ENCODE measurements at regions not wholly inside any gene's neighbourhood (a gene's known extent, or its start where the extent isn't known, plus 50 kb on each side); places are given as distances from the start of the nearest gene placed in this dataset.

GRCh38 chr13:111984349-111984748 lies 82.6 kb upstream of the SOX1 start:
- TF ChIP-seq EZH2 (IDR thresholded peaks at IDR 0.05; ENCODE audit: borderline replicate concordance, insufficient read depth, low read depth, low read length, poor library complexity, severe bottlenecking), result no peak
- TF ChIP-seq CTCF (IDR thresholded peaks at IDR 0.05), result no peak
- ATAC-seq (ENCODE audit: low read depth), result no peak
- Histone ChIP-seq H3K27ac (ENCODE audit: low read length in 2 of 2) (no peak overlapping the region), H3K27me3 (replicated peaks in 1 of 4; ENCODE audit: control extremely low read depth in 1 of 4, control insufficient read depth in 3 of 4, insufficient read depth in 4 of 4, low read length in 3 of 4) (peaks cover 0 to 3% (median 0%) of the 10 kb centered on the region in 4 experiments), H3K4me2 (replicated peaks; ENCODE audit: low read depth, low read length, poor library complexity, severe bottlenecking) (no peak overlapping the region), H2AFZ (ENCODE audit: insufficient read depth, low read depth, low read length, poor library complexity, severe bottlenecking) (no peak overlapping the region), H4K20me1 (ENCODE audit: control insufficient read depth, insufficient read depth, low read length, poor library complexity, severe bottlenecking) (no peaks in the 10 kb centered on the region), H3K36me3 (replicated peaks in 1 of 2; ENCODE audit: control extremely low read depth in 1 of 2, control insufficient read depth in 1 of 2, extremely low read depth in 1 of 2, insufficient read depth in 2 of 2, low read length in 1 of 2) (no peaks in the 10 kb centered on the region), H3K4me3 (ENCODE audit: control extremely low read depth in 1 of 5, extremely low read depth in 1 of 5, insufficient read depth in 1 of 5, low read depth in 2 of 5, low read length in 4 of 5) (no peak overlapping the region), H3K4me1 (ENCODE audit: control insufficient read depth in 2 of 2, insufficient read depth in 2 of 2, low read length in 2 of 2) (no peaks in the 10 kb centered on the region), H3K9me3 (ENCODE audit: control extremely low read depth in 1 of 3, control insufficient read depth in 2 of 3, insufficient read depth in 1 of 3, low read length in 2 of 3) (peaks cover 0 to 10% (median 0%) of the 10 kb centered on the region in 3 donors), H3K79me2 (ENCODE audit: control insufficient read depth, insufficient read depth, low read length) (no peaks in the 10 kb centered on the region), H3K9ac (ENCODE audit: low read length) (no peak overlapping the region)
- CTCF ChIA-PET, result no interaction called here
- no peaks in the 10 kb centered on the region for H3K27me3 Mint-ChIP-seq
- no peak for DNase-seq
- H3K4me3 Mint-ChIP-seq, result no peak overlapping the region
- H3K27ac Mint-ChIP-seq, result no peak overlapping the region
- H3K4me1 Mint-ChIP-seq, result no peaks in the 10 kb centered on the region
- WGBS (ENCODE audit: insufficient coverage), result no CpG with 5 or more reads among the region's 1 CpG
- intact Hi-C loops (cut with micrococcal nuclease), result no loop called here
- POLR2A ChIA-PET, result no interaction called here
- H3K9me3 Mint-ChIP-seq (ENCODE audit: insufficient read depth), result peaks cover 6% of the 10 kb centered on the region

GRCh38 chr13:111990362-111990761 lies 76.6 kb upstream of the SOX1 start:
- CTCF ChIA-PET, result no interaction called here
- POLR2A ChIA-PET, result no interaction called here
- H3K9me3 Mint-ChIP-seq (ENCODE audit: insufficient read depth), result peaks cover 11% of the 10 kb centered on the region

More at GRCh38 chr13:111990362-111990761, 76.6 kb upstream of the SOX1 start:
- no peaks in the 10 kb centered on the region for H3K4me1 Mint-ChIP-seq
- intact Hi-C loops (cut with micrococcal nuclease), result no loop called here
- WGBS (ENCODE audit: insufficient coverage), result 88% methylated on average over 1 of the region's 1 CpG
- Histone ChIP-seq H3K79me2 (ENCODE audit: control insufficient read depth, insufficient read depth, low read length) (no peaks in the 10 kb centered on the region), H3K4me2 (replicated peaks; ENCODE audit: low read depth, low read length, poor library complexity, severe bottlenecking) (no peak overlapping the region), H3K9me3 (ENCODE audit: control extremely low read depth in 1 of 3, control insufficient read depth in 2 of 3, insufficient read depth in 1 of 3, low read length in 2 of 3) (peaks cover 0 to 9% (median 9%) of the 10 kb centered on the region in 3 donors), H2AFZ (ENCODE audit: insufficient read depth, low read depth, low read length, poor library complexity, severe bottlenecking) (no peak overlapping the region), H4K20me1 (ENCODE audit: control insufficient read depth, insufficient read depth, low read length, poor library complexity, severe bottlenecking) (no peaks in the 10 kb centered on the region), H3K27ac (ENCODE audit: low read length in 2 of 2) (no peak overlapping the region), H3K4me1 (ENCODE audit: control insufficient read depth in 2 of 2, insufficient read depth in 2 of 2, low read length in 2 of 2) (no peaks in the 10 kb centered on the region), H3K27me3 (replicated peaks in 1 of 4; ENCODE audit: control extremely low read depth in 1 of 4, control insufficient read depth in 3 of 4, insufficient read depth in 4 of 4, low read length in 3 of 4) (no peaks in the 10 kb centered on the region), H3K9ac (ENCODE audit: low read length) (no peak overlapping the region), H3K4me3 (ENCODE audit: control extremely low read depth in 1 of 5, extremely low read depth in 1 of 5, insufficient read depth in 1 of 5, low read depth in 2 of 5, low read length in 4 of 5) (no peak overlapping the region), H3K36me3 (replicated peaks in 1 of 2; ENCODE audit: control extremely low read depth in 1 of 2, control insufficient read depth in 1 of 2, extremely low read depth in 1 of 2, insufficient read depth in 2 of 2, low read length in 1 of 2) (no peaks in the 10 kb centered on the region)
- H3K27ac Mint-ChIP-seq, result no peak overlapping the region
- H3K27me3 Mint-ChIP-seq, result no peaks in the 10 kb centered on the region
- no peak for TF ChIP-seq CTCF (IDR thresholded peaks at IDR 0.05)
- TF ChIP-seq EZH2 (IDR thresholded peaks at IDR 0.05; ENCODE audit: borderline replicate concordance, insufficient read depth, low read depth, low read length, poor library complexity, severe bottlenecking), result no peak
- no peak for DNase-seq
- H3K4me3 Mint-ChIP-seq, result no peak overlapping the region
- ATAC-seq (ENCODE audit: low read depth), result no peak

Measured in B cell (primary cell).